ENCODE measurements at regions not wholly inside any gene's neighbourhood (a gene's known extent, or its start where the extent isn't known, plus 50 kb on each side); places are given as distances from the start of the nearest gene placed in this dataset.

- in situ Hi-C loops (cut with MboI), result no loop called here
- no peak overlapping the region for H3K27ac ChIP-seq
- TF ChIP-seq EZH2 (IDR thresholded peaks at IDR 0.05; ENCODE audit: insufficient read depth, poor library complexity, severe bottlenecking) (no peak), EZH2phosphoT487 (IDR thresholded peaks at IDR 0.05; ENCODE audit: insufficient read depth, low read depth) (no peak)
- no peak overlapping the region for H3K4me3 ChIP-seq
- no peaks in the 10 kb centered on the region for H3F3A ChIP-seq (ENCODE audit: insufficient read depth)
- no peaks in the 10 kb centered on the region for H3K36me3 ChIP-seq (ENCODE audit: low read depth)
- no peaks in the 10 kb centered on the region for H3K27me3 ChIP-seq (replicated peaks; ENCODE audit: insufficient read depth)
- H3K9me2 ChIP-seq (ENCODE audit: insufficient read depth), result no peaks in the 10 kb centered on the region
- H2AFZ ChIP-seq, result no peak overlapping the region
- DNase-seq, result no peak
- no peaks in the 10 kb centered on the region for H4K20me1 ChIP-seq (ENCODE audit: insufficient read depth)
- H3K9ac ChIP-seq, result no peak overlapping the region
- H3K4me2 ChIP-seq (ENCODE audit: unreplicated experiment), result no peak overlapping the region
- H3K4me1 ChIP-seq (ENCODE audit: insufficient read depth), result no peaks in the 10 kb centered on the region
- H3K79me2 ChIP-seq (ENCODE audit: insufficient read depth), result no peaks in the 10 kb centered on the region
- no peaks in the 10 kb centered on the region for H3K9me3 ChIP-seq (ENCODE audit: low read depth)
Measured at GRCh38 chr13:77431449-77431848, 104.1 kb upstream of the SCEL start.

GRCh38 chr13:77430377-77430951 is 103.6 kb upstream of the MYCBP2 start:
- Histone ChIP-seq H3K4me2 (ENCODE audit: unreplicated experiment) (no peak overlapping the region), H3K27ac (no peak overlapping the region), H2AFZ (no peak overlapping the region), H3K4me3 (no peak overlapping the region), H4K20me1 (ENCODE audit: insufficient read depth) (no peaks in the 10 kb centered on the region), H3K36me3 (ENCODE audit: low read depth) (no peaks in the 10 kb centered on the region), H3K27me3 (replicated peaks; ENCODE audit: insufficient read depth) (no peaks in the 10 kb centered on the region), H3F3A (ENCODE audit: insufficient read depth) (no peaks in the 10 kb centered on the region), H3K9me2 (ENCODE audit: insufficient read depth) (no peaks in the 10 kb centered on the region), H3K9ac (no peak overlapping the region), H3K4me1 (ENCODE audit: insufficient read depth) (no peaks in the 10 kb centered on the region), H3K79me2 (ENCODE audit: insufficient read depth) (no peaks in the 10 kb centered on the region), H3K9me3 (ENCODE audit: low read depth) (no peaks in the 10 kb centered on the region)
- in situ Hi-C loops (cut with MboI), result no loop called here
- DNase-seq, result no peak
- WGBS, 2 experiments (ENCODE audit: low coverage in 1 of 2, low lambda C conversion rate in 2 of 2, missing lambda C conversion rate in 2 of 2), result 92 to 95% methylated on average over 2 of the region's 2 CpGs
- TF ChIP-seq EZH2phosphoT487 (IDR thresholded peaks at IDR 0.05; ENCODE audit: insufficient read depth, low read depth) (no peak), EZH2 (IDR thresholded peaks at IDR 0.05; ENCODE audit: insufficient read depth, poor library complexity, severe bottlenecking) (no peak)

- DNase-seq, result peak; percentile 25
- Histone ChIP-seq H3K36me3 (ENCODE audit: low read depth) (no peaks in the 10 kb centered on the region), H3K9me2 (ENCODE audit: insufficient read depth) (no peaks in the 10 kb centered on the region), H3K27ac (no peak overlapping the region), H3K4me1 (ENCODE audit: insufficient read depth) (no peaks in the 10 kb centered on the region), H3K9me3 (ENCODE audit: low read depth) (no peaks in the 10 kb centered on the region), H2AFZ (no peak overlapping the region), H3K79me2 (ENCODE audit: insufficient read depth) (no peaks in the 10 kb centered on the region), H3F3A (ENCODE audit: insufficient read depth) (no peaks in the 10 kb centered on the region), H4K20me1 (ENCODE audit: insufficient read depth) (no peaks in the 10 kb centered on the region), H3K9ac (no peak overlapping the region), H3K4me3 (no peak overlapping the region), H3K4me2 (ENCODE audit: unreplicated experiment) (no peak overlapping the region), H3K27me3 (replicated peaks; ENCODE audit: insufficient read depth) (no peaks in the 10 kb centered on the region)
- 57 to 62% methylated on average over 8 of the region's 8 CpGs for WGBS, 2 experiments (ENCODE audit: low coverage in 1 of 2, low lambda C conversion rate in 2 of 2, missing lambda C conversion rate in 2 of 2)
- TF ChIP-seq EZH2 (IDR thresholded peaks at IDR 0.05; ENCODE audit: insufficient read depth, poor library complexity, severe bottlenecking) (no peak), EZH2phosphoT487 (IDR thresholded peaks at IDR 0.05; ENCODE audit: insufficient read depth, low read depth) (no peak)
- in situ Hi-C loops (cut with MboI), result no loop called here
Measured at GRCh38 chr13:77429320-77430142, 102.6 kb upstream of the MYCBP2 start.

- in situ Hi-C loops (cut with MboI), result no loop called here
- DNase-seq, result no peak
- no peak overlapping the region for H3K27ac ChIP-seq
- no peaks in the 10 kb centered on the region for H3K36me3 ChIP-seq (ENCODE audit: low read depth)
- H2AFZ ChIP-seq, result no peak overlapping the region
- H3F3A ChIP-seq (ENCODE audit: insufficient read depth), result no peaks in the 10 kb centered on the region
- H3K9me2 ChIP-seq (ENCODE audit: insufficient read depth), result no peaks in the 10 kb centered on the region
- H3K9ac ChIP-seq, result no peak overlapping the region
- no peaks in the 10 kb centered on the region for H3K9me3 ChIP-seq (ENCODE audit: low read depth)
- H4K20me1 ChIP-seq (ENCODE audit: insufficient read depth), result no peaks in the 10 kb centered on the region
- TF ChIP-seq EZH2phosphoT487 (IDR thresholded peaks at IDR 0.05; ENCODE audit: insufficient read depth, low read depth) (no peak), EZH2 (IDR thresholded peaks at IDR 0.05; ENCODE audit: insufficient read depth, poor library complexity, severe bottlenecking) (no peak)
- 60 to 65% methylated on average over 5 of the region's 5 CpGs for WGBS, 2 experiments (ENCODE audit: low coverage in 1 of 2, low lambda C conversion rate in 2 of 2, missing lambda C conversion rate in 2 of 2)
- H3K79me2 ChIP-seq (ENCODE audit: insufficient read depth), result no peaks in the 10 kb centered on the region
- no peak overlapping the region for H3K4me3 ChIP-seq
- H3K4me1 ChIP-seq (ENCODE audit: insufficient read depth), result no peaks in the 10 kb centered on the region
- H3K4me2 ChIP-seq (ENCODE audit: unreplicated experiment), result no peak overlapping the region
- no peaks in the 10 kb centered on the region for H3K27me3 ChIP-seq (replicated peaks; ENCODE audit: insufficient read depth)
Measured at GRCh38 chr13:77425705-77426104, 98.8 kb upstream of the MYCBP2 start.

Data from GM23248 (cell line).